ENCODE measurements at regions not wholly inside any gene's neighbourhood (a gene's known extent, or its start where the extent isn't known, plus 50 kb on each side); places are given as distances from the start of the nearest gene placed in this dataset.
"Not testable (repeated sequence)": the region's sequence is repeated elsewhere in the genome, so short reads cannot be mapped to it uniquely, and the experiment has no call there.

GRCh38 chr7:118429141-118429540 is 204.6 kb downstream of the ANKRD7 start:
- Mint-ChIP-seq H3K27ac (ENCODE audit: unreplicated experiment) (no peak overlapping the region), H3K36me3 (ENCODE audit: low read depth, unreplicated experiment) (no peaks in the 10 kb centered on the region), H3K27me3 (ENCODE audit: unreplicated experiment) (no peaks in the 10 kb centered on the region), H3K4me1 (ENCODE audit: unreplicated experiment) (no peaks in the 10 kb centered on the region), H3K4me3 (ENCODE audit: unreplicated experiment) (no peak overlapping the region), H3K9me3 (ENCODE audit: unreplicated experiment) (no peaks in the 10 kb centered on the region)
- DNase-seq (ENCODE audit: low spot score): no peak
- no peak for TF ChIP-seq CTCF (IDR thresholded peaks at IDR 0.05; ENCODE audit: unreplicated experiment)

GRCh38 chr7:118436663-118437062 is 212.2 kb downstream of the ANKRD7 start:
- Mint-ChIP-seq H3K27me3 (ENCODE audit: unreplicated experiment) (no peaks in the 10 kb centered on the region), H3K36me3 (ENCODE audit: low read depth, unreplicated experiment) (peaks cover 3% of the 10 kb centered on the region), H3K9me3 (ENCODE audit: unreplicated experiment) (no peaks in the 10 kb centered on the region), H3K27ac (ENCODE audit: unreplicated experiment) (no peak overlapping the region), H3K4me3 (ENCODE audit: unreplicated experiment) (no peak overlapping the region), H3K4me1 (ENCODE audit: unreplicated experiment) (no peaks in the 10 kb centered on the region)
- no peak for TF ChIP-seq CTCF (IDR thresholded peaks at IDR 0.05; ENCODE audit: unreplicated experiment)
- DNase-seq (ENCODE audit: low spot score): no peak

- not testable (repeated sequence) for H3K27ac Mint-ChIP-seq (ENCODE audit: unreplicated experiment); H3K36me3 Mint-ChIP-seq (ENCODE audit: low read depth, unreplicated experiment); H3K4me1 Mint-ChIP-seq (ENCODE audit: unreplicated experiment); DNase-seq (ENCODE audit: low spot score); H3K4me3 Mint-ChIP-seq (ENCODE audit: unreplicated experiment); H3K9me3 Mint-ChIP-seq (ENCODE audit: unreplicated experiment); H3K27me3 Mint-ChIP-seq (ENCODE audit: unreplicated experiment)
Observed at GRCh38 chr7:118449030-118449429, 224.5 kb downstream of the ANKRD7 start.

- Mint-ChIP-seq H3K4me3 (ENCODE audit: unreplicated experiment) (no peak overlapping the region), H3K27ac (ENCODE audit: unreplicated experiment) (no peak overlapping the region)
Observed at GRCh38 chr7:118449797-118450567, 225.5 kb downstream of the ANKRD7 start.

GRCh38 chr7:118452128-118452527 is 227.6 kb downstream of the ANKRD7 start:
- no peak for TF ChIP-seq CTCF (IDR thresholded peaks at IDR 0.05; ENCODE audit: unreplicated experiment)
- Mint-ChIP-seq H3K36me3 (ENCODE audit: low read depth, unreplicated experiment) (no peaks in the 10 kb centered on the region), H3K27ac (ENCODE audit: unreplicated experiment) (no peak overlapping the region), H3K4me3 (ENCODE audit: unreplicated experiment) (no peak overlapping the region), H3K4me1 (ENCODE audit: unreplicated experiment) (no peaks in the 10 kb centered on the region), H3K27me3 (ENCODE audit: unreplicated experiment) (no peaks in the 10 kb centered on the region), H3K9me3 (ENCODE audit: unreplicated experiment) (no peaks in the 10 kb centered on the region)
- no peak for DNase-seq (ENCODE audit: low spot score)

More at GRCh38 chr7:118449797-118450567, 225.5 kb downstream of the ANKRD7 start:
- DNase-seq (ENCODE audit: low spot score): no peak
- Mint-ChIP-seq H3K4me1 (ENCODE audit: unreplicated experiment) (no peaks in the 10 kb centered on the region), H3K36me3 (ENCODE audit: low read depth, unreplicated experiment) (no peaks in the 10 kb centered on the region), H3K9me3 (ENCODE audit: unreplicated experiment) (no peaks in the 10 kb centered on the region), H3K27me3 (ENCODE audit: unreplicated experiment) (no peaks in the 10 kb centered on the region)
- TF ChIP-seq CTCF (IDR thresholded peaks at IDR 0.05; ENCODE audit: unreplicated experiment): no peak
